ENCODE measurements at regions not wholly inside any gene's neighbourhood (a gene's known extent, or its start where the extent isn't known, plus 50 kb on each side); places are given as distances from the start of the nearest gene placed in this dataset.

DNA sequence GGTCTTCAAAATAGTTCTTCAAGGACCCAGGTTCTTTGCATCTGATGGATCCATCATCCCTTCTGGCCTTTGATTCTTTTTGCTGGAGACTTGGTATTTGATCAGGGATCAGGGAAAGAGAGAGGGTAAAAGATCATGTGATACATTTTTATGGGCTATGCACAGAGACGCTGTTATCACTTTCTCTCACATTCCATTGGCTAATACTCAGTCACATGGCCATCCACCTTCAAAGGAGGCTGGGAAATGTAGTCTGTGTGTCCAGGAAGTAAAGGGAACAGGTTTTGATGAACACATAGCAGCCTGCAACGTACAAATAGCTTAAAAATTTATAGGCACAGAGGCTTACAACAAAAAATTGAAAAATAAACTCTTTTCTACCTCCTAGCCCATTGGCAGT, 629.6 kb upstream of the FANCL start:
- DNase-seq = no peak

DNA sequence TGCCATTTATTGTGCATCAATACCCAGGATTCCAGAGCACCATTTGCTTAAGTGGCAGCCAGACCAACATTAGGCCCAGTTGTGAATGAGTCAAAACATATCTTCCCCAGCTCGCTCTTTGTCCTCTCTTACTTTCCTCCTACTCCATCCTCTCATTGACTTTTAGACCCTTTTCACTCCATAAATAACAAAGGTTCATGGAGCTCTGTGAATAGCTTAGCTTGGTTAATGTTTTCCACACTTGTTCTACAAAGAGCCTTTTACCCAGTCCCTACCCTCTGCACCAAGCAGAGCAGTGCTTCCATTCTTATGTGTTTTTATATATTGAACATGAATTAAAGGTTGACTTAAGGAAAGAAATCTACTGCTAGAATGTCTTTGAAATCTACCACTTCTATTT, 625.8 kb upstream of the FANCL start:
- DNase-seq = no peak

DNA sequence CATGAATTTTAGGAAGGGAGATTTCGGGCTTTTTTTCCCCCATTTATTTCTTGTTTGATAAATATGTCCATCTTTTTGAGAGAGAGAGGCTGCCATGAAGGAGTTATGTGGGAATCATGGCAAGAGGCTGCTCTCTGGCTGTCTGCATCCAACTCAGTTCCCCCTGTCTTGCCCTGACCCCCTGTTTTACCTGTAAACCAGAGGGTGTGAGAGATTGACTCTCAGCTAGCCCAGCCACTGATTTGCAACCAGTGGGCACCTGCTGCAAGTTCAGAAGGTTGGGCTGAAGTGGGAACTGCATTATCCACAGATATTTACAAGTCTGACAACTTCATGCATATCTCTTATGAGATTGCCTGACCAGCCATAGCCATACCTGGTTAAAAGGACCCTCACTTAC, 625.4 kb upstream of the FANCL start:
- DNase-seq = no peak

DNA sequence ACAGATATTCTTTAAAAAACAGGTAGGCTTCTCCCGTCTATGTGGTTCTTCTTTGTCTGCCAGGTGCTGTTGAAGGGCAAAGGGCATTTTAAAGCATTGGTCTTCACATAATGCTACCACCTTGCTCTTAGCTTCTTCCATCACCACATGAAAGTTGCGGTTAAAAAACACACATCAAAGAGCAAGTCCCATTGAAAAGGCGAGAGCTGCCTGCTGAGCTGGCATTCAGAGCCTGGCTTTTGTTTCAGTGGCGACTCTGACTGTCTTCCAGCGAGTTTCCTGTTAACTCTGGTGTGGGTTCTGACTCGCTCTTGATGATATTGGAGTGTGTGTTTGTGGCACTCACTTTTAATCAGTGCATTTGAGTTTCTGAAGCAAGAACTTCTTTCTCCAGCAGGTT, 624.9 kb upstream of the FANCL start:
- no peak for DNase-seq

DNA sequence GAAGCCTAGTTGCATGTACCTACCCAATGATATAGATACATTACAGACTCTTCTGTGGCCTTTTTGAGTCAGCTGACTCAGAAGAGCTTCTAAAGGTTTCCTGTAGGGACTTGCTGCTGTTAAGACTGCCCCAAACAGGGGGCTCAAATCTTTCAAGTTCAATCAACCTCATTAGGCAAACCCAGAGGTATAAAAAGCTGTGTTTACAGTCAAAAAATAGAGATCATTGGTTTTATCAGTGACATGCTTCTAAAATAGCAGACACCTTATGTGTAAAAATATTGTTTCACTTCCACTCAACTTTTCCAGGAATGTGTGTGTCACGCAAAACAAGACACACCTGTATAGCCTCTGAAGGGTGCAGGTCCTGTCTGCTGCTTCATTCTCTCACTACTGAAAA, 624.3 kb upstream of the FANCL start:
- DNase-seq = no peak

DNA sequence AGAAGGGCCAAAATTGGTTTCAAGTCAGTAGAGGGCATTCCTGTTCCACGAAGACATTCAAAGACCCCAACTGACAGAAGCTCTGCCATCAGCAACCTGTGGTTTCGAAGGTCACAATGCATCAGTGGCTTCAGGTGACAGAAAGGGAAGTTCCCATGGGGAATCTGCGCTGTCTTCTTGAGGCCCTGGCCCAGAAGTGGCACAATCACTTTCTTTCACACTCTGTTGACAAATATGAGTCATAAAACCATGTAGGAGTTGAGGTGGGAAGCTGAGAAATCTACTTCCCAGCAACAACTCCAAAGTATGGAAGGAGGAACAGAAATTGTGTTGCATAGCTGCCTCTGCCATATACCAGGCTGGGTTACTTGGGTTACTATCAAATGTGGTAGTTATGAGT, 621.1 kb upstream of the FANCL start:
- no peak for DNase-seq

DNA sequence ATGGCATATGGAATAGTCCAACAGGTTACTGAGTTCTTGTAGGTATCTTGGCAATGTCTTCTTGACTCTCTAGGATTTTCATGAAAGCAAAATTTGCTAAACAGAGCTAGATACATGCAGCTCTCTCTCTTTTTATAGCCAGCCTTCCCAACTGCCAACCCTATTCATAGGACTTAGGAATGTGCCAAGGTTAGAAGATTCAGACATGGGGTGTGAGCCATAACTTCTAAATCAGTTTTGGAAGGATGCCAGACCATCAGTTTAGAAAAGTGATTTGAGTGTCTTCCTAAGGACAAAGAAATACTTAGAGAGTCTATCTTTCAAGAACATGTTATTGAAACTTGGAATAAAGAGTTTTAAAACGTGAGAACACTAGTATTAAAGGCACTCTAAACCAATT, 619.5 kb upstream of the FANCL start:
- no peak for DNase-seq

DNA sequence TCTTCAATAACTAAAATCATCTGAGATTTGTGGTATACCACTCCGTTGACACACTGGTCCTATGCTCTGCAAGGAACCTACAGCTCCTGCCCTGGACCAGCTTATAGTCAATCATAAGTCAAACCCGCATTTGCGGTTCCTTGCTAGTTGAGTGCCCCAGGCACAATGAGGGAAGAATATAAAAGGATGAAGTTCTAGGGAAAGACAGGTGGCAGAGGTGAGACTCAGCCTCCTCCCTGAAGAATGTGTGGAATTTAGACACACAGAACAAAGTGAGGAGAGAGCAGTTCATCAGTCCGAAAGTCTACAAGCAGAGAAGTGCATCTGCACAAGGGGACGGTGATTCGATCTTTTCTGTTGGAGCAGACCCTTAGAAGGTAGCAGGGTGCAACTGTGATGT, 615.0 kb upstream of the FANCL start:
- no peak for DNase-seq

DNA sequence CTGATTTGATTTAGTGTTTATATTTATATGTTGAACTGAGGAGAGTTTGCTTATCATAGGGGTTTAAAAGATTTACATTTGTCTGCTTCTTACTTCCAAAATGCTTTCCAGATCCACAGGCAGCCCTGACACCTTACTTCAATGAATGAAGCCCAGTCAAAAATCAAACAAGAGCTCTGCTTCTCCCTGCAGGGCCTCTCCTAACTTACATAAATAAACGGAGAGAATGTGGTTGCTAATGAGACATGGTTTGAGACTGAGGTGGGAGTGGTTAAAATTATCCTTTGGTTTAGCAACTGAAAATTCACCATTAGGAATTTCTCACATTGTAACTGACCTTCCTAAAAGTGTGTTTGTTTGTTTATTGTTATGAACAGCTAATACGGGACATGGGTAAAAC, 612.3 kb upstream of the FANCL start:
- DNase-seq = no peak

DNA sequence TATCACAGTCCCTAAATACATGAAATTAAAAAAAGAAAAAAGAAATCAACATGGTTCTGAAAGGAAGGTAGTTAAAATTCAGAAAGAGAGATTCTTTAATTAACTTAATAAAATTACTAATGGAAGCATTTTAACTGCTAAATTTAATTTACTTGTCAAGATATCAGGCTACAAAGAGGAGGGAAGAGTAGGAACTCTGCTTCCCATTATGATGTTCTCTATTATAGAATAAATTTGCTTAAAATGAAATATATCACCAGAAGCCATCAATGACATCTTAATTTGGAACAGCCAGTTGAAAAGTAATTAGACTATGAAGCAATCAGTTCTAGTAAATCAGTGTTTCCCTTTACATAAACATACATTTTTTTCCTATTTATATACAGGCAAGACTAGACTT, 611.8 kb upstream of the FANCL start:
- no peak for DNase-seq

DNA sequence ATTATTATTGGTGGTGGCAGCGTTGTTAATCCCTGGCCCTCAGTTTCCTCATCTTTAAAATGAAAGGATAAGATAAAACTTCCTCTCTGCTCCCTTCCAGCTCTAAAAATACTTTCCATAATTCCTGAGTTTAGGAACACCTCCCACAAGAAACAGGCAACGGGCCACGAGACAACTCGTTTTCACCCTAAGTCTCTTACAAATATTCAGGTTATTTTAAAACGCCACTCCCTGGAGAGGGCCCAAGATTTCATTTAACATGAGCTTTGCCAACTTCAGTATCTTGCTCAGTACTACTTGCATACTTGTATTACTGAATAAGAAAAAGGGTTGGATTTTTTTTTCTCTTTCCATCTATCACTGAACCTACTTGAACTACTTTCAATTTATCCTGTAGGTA, 611.1 kb upstream of the FANCL start:
- no peak for DNase-seq

DNA sequence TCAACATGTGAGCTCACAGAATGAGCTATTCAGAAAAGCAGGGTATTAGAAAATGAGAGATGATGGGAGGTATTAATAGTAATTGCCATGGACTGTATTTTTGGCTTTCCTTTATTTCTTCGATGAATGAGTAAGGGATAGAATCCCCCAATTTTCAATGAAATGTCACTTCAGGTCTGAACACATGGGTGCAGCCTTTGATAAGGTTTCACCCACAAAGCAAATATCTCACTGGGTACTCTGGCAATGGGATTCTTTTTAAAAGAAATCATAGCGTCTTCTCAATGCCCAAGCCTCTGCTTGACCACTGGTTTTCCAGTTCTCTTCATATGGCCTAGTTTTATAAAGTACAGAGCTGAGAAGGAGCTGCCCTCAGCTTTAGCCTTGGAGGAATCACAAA, 610.5 kb upstream of the FANCL start:
- DNase-seq = no peak

DNA sequence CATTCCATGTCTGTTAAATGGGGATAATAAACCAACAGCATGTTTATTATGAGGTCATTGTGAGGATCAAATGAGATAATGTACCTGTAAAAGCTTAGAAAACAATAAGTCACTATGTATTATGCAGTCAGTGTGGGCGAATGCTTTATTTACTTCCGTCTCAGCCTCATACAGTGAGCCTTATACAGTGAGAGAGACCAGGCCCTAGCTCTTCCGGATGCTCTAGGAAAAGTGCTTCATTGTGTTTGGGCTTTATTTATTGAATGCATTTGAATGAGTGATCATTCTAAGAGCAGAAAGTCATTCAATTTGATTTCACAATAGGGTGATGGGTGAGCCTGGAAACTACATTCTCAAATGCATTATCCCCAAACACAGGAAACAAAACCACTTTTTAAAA, 603.9 kb upstream of the FANCL start:
- no peak for DNase-seq

DNA sequence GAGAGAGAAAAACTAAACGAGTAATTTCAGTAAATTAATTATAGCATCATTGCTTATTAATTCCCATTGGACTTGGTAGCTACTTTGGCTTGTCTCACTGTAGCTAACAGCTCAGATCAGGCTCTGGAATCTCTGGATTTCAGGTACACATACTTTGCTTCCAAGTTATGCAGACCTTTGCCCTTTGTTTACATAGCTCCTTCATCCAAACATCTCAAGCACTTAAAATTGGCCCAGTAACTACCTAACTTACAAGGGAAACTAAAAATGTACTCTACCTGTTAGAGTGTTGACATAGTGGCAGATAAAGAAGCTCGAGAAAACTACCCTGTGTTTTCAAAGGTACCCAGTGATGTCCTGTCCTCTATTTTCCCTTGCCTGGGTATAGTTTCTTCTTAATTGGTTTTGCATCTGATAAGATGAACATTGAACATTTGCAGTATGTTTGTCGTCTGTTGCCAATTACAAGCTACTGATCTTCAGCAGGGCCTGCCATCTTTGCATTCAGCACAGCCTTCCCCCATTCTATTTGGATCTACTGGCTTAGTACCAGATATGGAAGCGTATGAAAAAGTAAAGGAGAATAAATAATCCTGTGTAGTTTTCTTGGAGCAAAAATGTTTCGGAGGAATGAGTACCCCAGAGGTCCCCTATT, 601.5 kb upstream of the FANCL start:
- DNase-seq = no peak

DNA sequence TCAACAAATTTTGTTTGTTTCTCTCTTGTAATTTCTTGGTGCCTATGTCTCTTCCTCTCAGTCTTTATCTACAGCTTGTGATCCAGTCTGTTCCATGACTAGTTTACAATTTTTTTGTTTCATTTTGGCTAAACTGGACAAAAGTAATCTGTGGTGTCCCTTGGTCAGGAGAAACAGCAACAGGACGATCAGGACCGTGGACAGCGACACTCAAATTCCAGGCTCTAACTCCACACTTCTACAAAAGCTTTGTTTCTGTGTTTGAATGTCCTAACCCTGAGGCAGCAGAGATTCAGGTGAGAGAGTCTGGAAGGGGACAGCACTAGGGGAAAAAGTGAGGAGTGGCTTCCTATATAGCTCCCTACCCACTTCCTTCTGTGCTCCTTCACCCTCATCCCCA, 593.3 kb upstream of the FANCL start:
- no peak for DNase-seq

DNA sequence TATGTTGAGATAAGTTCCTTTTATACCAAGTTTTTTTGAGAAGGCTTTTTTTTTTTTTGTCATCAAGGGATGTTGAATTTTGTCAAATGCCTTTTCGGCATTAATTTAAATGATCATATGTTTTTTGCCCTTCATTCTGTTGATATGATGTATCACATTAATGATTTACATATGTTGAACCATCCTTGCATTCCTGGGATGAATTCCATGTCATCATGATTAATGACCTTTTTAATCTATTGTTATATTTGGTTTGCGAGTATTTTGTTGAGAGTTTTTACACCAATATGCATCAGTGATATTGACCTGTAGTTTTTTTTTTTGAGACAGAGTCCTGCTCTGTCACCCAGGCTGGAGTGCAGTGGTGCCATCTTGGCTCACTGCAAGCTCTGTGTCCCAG, 585.7 kb upstream of the FANCL start:
- no peak for DNase-seq

DNA sequence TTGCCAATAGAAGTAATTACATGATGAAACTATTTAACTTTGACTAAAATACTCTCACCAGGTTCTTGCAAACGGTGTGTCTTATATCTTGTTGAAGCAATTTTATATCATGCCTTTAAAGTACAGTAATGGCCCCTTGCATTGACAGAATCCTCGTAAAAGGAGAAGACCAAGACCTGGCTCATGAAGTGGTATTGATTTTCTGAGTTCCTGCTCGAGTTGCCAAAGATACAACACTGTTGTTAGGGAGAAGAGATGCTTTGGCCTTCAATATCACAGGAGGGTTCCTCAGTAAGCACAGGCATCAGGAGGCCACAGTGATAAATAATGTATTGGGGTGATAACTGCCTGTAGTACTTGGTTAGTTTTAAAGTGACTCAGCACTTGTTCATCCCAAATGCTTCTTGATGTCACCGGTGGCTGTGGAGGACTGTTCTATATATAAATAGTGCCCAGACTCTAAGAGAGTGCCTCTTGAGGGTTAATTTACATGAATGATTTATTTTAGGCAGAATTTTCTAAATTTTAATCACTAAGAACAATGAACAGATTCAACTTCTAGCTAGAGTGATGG, 571.7 kb upstream of the FANCL start:
- DNase-seq = no peak

DNA sequence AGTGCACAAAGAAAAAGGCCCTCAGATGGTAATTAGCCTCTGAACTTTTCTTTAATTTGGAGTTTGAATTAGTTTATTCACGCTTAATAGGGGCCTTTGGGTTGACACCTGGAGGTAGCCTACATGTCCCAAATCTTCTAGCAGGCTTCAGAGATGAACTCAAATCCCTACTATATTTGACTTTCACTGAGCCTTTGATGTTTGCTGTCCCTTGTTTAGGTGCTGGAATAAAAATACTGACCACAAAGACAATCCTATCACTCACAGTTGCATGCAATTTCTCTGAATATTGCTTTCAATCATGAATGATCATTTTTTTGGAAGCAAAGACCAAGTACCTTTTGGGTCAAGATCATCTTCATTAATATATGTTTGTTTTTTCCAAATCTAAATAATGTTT, 564.0 kb upstream of the FANCL start:
- no peak for DNase-seq

DNA sequence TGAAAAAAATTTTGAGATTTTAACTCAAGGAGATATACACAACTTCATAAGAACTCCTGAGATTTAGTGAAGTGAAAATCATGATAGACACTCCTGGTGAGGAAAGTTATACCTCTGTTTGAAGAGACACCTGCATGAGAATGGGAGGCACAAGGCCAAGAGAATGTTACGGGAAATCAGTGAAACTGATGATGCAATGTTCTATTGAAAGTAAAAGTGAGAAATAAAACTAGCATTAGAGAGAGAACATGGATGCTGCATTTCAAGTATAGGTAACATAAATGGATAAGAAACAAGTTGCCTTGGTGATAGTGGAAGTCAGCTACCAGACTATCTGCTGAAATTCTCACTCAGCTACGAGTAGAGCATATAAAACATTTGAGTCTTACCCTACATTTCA, 562.1 kb upstream of the FANCL start:
- no peak for DNase-seq

DNA sequence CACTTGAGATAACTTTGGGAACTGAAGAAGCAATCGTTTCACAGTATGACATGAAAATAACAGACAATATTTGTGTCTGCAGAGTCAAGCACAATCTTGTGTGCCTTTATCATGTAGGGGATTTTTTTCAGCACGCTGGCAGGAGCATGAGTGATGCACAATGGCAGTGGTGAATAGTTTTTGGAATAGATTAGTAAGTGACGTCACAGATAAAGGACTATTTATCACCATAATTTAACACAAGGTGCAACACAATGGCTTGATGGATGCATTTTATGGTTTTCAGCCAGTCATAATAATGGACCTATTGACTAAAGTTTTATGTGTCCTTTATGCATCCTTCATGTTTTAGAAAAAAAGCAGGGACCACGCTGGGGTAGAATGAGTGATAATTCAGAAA, 559.8 kb upstream of the FANCL start:
- no peak for DNase-seq

DNA sequence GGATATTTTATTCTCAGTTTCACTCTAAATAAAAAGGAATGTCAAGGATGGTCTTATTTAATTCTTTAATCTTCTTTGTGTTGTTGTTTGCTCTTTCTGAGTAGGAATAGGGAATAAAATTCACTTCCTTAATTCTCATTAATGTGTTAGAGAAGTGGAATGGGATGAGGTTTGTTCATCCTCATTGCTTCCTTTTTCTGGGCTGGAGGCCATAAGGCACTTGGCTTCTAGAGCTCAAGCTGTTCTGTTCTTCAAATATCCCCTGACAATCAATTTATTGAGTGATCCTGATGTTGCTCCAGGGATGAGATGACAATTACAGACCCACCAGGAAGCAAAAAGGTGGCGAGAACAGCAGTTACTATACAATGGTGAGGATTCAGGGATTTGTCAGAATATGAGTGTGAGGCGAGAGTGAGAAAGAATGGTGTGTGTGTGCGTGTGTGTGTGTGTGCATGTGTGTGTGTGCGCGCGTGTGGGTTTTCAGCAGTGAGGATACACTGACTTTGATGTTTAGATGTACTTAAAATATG, 557.6 kb upstream of the FANCL start:
- DNase-seq = no peak

DNA sequence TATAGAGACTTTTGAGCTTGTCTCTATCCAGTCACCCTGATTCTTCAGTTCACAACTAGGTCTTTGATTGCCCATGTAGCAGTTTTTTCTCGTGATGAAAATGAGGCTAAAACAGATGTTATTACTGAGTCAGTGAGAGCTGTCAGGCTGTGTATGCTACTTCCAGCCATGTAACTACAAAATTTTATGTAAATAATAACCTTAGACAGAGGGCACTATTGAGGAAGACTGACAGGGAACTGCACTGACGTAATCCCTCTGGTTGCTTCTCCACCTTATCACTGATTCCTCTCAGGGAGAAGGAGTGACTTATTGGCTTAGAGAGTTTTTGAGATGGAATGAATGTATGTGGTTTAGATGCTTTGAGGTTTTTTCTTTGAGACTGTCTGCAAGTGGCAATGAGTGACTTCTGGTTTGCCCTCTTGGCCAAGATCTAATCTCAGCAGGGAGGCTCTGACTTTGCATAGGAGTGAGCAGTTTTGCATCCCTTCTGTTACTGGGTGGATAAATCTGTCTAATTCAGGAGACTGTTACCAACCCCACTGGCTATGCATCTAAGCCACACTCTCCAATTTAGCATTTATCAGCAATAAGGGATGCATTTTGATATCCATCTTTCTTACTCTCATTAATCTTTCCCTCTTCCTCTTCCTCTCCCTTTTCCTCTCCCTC, 555.2 kb upstream of the FANCL start:
- DNase-seq = no peak

DNA sequence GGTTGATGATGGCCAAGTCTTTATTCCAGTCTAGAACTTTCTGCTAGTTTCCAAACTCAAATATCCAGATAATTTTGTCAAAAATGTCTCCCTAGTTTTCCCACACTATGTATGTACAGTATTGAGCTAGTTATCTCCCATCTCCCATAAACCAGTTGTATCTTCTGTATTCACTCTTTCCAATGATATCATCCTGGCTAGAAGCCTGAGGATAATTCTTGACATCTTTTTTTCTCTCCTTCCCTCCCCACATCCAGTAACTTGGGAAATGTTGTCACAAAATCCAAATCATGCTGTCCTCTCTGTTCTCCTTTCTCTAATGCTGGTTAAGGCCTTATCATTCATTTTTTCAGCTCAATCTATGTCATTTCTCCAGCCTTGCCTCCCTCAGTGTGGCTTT, 553.8 kb upstream of the FANCL start:
- DNase-seq = no peak

DNA sequence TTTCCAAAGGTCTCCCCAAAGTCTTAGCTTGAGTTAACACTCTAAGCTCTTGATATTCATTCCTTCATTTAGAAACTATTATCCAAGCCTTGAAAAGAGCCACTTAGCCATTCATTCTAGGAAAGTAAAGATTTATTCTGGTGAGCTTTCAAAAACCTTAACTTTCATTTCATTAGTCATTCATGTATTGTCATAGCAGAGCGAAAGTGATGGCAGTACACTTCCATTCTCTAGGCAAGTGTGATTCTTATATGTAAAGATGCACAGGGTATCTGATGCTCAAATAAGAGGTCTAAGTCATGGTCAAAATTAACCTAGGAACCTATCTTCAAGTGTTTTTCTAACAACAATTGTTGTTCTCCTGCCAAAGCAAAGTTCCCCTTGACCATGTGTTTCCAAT, 553.0 kb upstream of the FANCL start:
- DNase-seq = no peak

DNA sequence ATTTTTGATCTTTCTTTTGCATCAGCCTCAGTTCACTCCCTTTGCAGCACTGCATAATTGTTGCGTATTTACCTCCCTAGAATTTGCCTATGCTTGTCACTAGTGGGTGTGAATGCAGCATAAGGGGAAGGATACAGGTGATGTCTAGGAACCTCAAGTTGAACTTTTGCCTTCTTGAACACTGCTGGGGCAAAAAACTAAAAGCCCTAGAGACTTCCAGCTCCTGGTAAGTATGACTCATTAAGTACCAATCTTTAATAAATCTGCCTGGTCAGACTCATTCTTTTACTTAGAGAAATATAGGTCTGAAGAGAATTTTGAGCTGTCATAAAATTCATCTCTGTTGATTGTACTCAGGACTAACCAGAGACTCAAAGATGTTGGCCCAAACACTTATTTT, 547.3 kb upstream of the FANCL start:
- no peak for DNase-seq
